ENCODE measurements at regions not wholly inside any gene's neighbourhood (a gene's known extent, or its start where the extent isn't known, plus 50 kb on each side); places are given as distances from the start of the nearest gene placed in this dataset.

DNA sequence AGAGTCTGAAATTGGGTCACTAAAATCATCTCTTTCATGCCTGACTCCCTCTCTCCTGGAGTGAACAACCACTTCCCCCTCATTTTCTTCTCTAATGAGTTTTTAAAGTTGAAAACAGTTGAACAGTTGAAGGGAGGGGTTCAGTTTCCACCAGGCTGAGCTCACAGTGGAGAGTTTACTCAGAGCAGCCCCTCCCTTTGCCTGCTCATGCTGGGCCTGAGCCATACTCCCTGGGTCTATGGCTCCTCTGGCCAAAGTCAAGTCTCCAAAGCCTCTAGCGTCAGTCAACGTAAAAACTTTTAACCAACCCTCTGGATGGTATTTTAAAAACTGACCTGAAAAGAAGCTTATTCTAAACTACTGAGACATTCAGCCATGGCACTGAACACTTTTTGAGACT, 100.8 kb upstream of the RNPC3 start:
- H3K36me3 Mint-ChIP-seq (ENCODE audit: low read depth) = no peaks in the 10 kb centered on the region
- no peak for DNase-seq
- no peaks in the 10 kb centered on the region for H3K27me3 Mint-ChIP-seq (ENCODE audit: low read depth, poor library complexity)
- TF ChIP-seq, protein P1, sequence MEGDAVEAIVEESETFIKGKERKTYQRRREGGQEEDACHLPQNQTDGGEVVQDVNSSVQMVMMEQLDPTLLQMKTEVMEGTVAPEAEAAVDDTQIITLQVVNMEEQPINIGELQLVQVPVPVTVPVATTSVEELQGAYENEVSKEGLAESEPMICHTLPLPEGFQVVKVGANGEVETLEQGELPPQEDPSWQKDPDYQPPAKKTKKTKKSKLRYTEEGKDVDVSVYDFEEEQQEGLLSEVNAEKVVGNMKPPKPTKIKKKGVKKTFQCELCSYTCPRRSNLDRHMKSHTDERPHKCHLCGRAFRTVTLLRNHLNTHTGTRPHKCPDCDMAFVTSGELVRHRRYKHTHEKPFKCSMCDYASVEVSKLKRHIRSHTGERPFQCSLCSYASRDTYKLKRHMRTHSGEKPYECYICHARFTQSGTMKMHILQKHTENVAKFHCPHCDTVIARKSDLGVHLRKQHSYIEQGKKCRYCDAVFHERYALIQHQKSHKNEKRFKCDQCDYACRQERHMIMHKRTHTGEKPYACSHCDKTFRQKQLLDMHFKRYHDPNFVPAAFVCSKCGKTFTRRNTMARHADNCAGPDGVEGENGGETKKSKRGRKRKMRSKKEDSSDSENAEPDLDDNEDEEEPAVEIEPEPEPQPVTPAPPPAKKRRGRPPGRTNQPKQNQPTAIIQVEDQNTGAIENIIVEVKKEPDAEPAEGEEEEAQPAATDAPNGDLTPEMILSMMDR (IDR thresholded peaks at IDR 0.05) = no peak
- no peaks in the 10 kb centered on the region for H3K9me3 Mint-ChIP-seq
- H3K27ac Mint-ChIP-seq = no peak overlapping the region
- H3K4me3 Mint-ChIP-seq = no peak overlapping the region
- peaks cover 8% of the 10 kb centered on the region for H3K4me1 Mint-ChIP-seq

DNA sequence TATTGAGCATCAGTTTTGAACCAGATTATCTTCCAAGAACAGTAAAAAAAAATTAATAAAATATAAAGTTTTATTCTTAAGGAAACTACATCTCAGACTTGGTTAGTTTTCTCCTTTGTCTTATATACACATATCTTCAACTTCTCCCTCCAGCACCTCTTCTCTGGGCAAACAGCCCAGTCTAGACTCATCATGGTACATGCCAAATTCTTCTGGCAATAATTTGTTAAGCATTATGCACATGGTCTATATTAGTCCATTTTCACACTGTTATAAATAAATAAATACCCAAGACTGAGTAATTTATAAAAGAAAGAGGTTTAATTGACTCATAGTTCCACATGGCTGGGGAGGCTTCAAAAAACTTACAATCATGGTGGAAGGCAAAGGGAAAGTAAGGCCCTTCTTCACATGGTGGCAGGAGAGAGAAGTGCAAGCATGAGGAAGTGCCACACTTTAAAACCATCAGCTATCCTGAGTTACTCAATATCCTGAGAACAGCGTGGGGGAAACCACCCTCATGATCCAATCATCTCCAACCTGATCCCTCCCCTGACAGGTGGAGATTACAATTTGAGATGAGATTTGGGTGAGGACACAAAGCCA, 108.7 kb upstream of the RNPC3 start:
- H3K4me1 Mint-ChIP-seq = no peaks in the 10 kb centered on the region
- H3K4me3 Mint-ChIP-seq = no peak overlapping the region
- H3K27me3 Mint-ChIP-seq (ENCODE audit: low read depth, poor library complexity) = no peaks in the 10 kb centered on the region
- DNase-seq = no peak
- no peaks in the 10 kb centered on the region for H3K9me3 Mint-ChIP-seq
- H3K27ac Mint-ChIP-seq = peak overlapping the region; percentile 37
- no peaks in the 10 kb centered on the region for H3K36me3 Mint-ChIP-seq (ENCODE audit: low read depth)
- TF ChIP-seq, protein P1 (IDR thresholded peaks at IDR 0.05) = no peak

DNA sequence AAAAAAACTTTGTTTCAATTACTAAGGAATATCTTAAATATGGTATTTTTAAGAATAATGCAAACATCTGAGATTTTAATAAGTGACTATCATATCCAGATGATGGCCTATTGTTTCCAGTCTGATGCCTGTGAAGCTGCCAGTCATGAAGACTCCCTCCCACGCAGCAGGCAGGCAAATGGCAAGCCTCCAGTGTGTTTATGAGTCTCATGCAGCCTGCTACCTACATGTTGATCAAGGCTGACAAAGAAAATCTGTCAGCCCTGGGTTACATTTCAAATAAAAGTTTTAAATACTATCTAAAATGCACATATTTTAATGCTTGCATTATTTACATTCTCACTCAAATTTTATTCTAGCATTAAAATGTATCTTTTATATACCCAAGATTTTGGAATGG, 137.6 kb upstream of the RNPC3 start:
- Mint-ChIP-seq H3K27ac (no peak overlapping the region), H3K4me3 (no peak overlapping the region), H3K27me3 (ENCODE audit: low read depth, poor library complexity) (peaks cover 8% of the 10 kb centered on the region), H3K36me3 (ENCODE audit: low read depth) (no peaks in the 10 kb centered on the region), H3K9me3 (peaks cover 11% of the 10 kb centered on the region), H3K4me1 (no peaks in the 10 kb centered on the region)
- TF ChIP-seq, protein P1 (IDR thresholded peaks at IDR 0.05) = no peak
- DNase-seq = no peak

DNA sequence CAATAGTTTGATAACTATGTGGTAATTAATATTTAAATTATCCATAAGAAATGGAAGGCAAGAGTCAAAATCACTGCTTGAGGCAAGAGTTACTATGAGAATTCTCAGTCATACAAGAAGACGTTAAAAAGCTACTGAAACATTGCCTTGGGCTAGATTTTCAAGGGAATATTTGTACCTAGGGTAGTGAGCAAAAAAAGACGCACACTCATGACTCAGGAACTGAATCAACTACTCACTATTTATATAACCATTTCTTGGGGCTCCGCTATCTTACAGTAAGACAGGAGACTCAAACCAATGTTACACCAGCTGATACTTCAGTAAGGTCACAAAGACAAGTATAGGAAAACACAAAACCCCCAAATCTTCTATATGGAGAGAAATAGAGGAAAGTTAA, 151.5 kb upstream of the RNPC3 start:
- Mint-ChIP-seq H3K9me3 (peaks cover 17% of the 10 kb centered on the region), H3K27me3 (ENCODE audit: low read depth, poor library complexity) (peaks cover 3% of the 10 kb centered on the region), H3K27ac (no peak overlapping the region), H3K4me3 (no peak overlapping the region), H3K36me3 (ENCODE audit: low read depth) (no peaks in the 10 kb centered on the region), H3K4me1 (no peaks in the 10 kb centered on the region)
- DNase-seq = no peak
- TF ChIP-seq, protein P1 (IDR thresholded peaks at IDR 0.05) = no peak

DNA sequence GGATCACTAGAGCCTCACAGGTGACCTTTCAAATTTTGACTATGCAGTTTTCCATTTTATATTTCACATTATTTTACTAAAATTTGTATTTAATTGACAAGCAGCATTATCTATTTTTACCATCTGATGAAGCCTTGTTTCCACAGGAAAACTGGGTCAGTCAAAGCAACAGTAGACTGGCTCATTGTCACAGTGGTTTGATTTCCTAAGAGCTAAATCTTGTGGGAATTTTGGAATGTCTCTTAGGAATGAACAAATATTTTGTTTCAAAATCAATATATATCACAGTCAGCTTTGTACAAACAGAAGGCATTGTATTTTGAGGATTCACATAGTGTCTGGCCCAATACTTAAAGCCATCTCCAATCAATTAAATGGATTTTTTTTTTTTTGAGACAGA, 152.6 kb upstream of the RNPC3 start:
- Mint-ChIP-seq H3K4me3 (no peak overlapping the region), H3K27ac (no peak overlapping the region), H3K27me3 (ENCODE audit: low read depth, poor library complexity) (peaks cover 3% of the 10 kb centered on the region), H3K4me1 (no peaks in the 10 kb centered on the region), H3K36me3 (ENCODE audit: low read depth) (no peaks in the 10 kb centered on the region), H3K9me3 (peaks cover 8% of the 10 kb centered on the region)
- DNase-seq = no peak
- TF ChIP-seq, protein P1 (IDR thresholded peaks at IDR 0.05) = no peak

DNA sequence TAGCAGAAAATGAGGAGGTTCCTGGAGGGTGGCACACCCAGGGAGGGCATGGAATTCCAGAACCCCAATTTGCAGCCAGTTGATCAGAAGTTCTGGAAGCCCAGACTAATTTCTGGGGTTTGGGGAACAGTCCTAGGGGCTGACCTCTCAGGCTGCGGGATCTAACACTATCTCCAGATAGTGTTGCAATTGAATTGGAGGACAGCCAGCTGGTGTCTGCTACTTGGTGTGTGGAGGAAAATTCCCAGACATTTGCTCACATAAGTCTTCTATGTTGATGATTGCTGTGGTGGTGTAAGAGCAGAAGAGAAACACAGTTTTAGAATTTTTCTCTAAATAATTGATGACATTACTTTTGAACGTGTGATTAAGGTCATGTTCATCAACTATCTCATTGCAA, 154.3 kb upstream of the RNPC3 start:
- Mint-ChIP-seq H3K4me3 (no peak overlapping the region), H3K27ac (no peak overlapping the region), H3K4me1 (no peaks in the 10 kb centered on the region), H3K27me3 (ENCODE audit: low read depth, poor library complexity) (peaks cover 3% of the 10 kb centered on the region), H3K36me3 (ENCODE audit: low read depth) (no peaks in the 10 kb centered on the region), H3K9me3 (no peaks in the 10 kb centered on the region)
- DNase-seq = no peak
- TF ChIP-seq, protein P1 (IDR thresholded peaks at IDR 0.05) = no peak

Data from nephron progenitor cell (in vitro differentiated cells).